A549 (cell line): ENCODE measurements at regions not wholly inside any gene's neighbourhood (a gene's known extent, or its start where the extent isn't known, plus 50 kb on each side); places are given as distances from the start of the nearest gene placed in this dataset.

Experiments
- ATAC-seq, 2 experiments: fragments of 200-7000 bp in 1 of 2; fragments of >200 bp in 1 of 2; cut with Nextera tagmentation in 1 of 2; cut with Tn5 transposase in 1 of 2; 3 replicates each; pipeline versions ENCODE4 v1.8.0 to v1.9.1; 2018 to 2020; ENCODE audit warnings: mild to moderate bottlenecking in 1 of 2, moderate library complexity in 1 of 2
- CTCF ChIA-PET: fragments of 300-600 bp; sonication (Branson Sonifier 250); formaldehyde crosslinking; extraction: SDS; loops from one replicate; lab custom pipeline; 2021; ENCODE audit warnings: antibody characterized with exemption, inconsistent platforms; lab: Yijun Ruan, JAX
- POLR2A ChIA-PET: fragments of 350-600 bp; formaldehyde crosslinking; extraction: SDS; loops from one replicate; lab custom pipeline; 2021; ENCODE audit warnings: antibody characterized with exemption, inconsistent platforms; lab: Yijun Ruan, JAX
- DNase-seq, 2 experiments: peaks; one replicate each; pipeline versions ENCODE4 v3.0.0 to v3.0.0-alpha.2; 2011 to 2016; ENCODE audit warnings: low read depth in 1 of 2, low spot score in 1 of 2
- FAIRE-seq: peaks from 2 replicates; lab custom pipeline; 2011; peaks lifted over from hg19 to GRCh38; lab: Jason Lieb, UNC
- H3K27ac ChIP-seq, 2 experiments: fragments of >200 bp; sonication (Bioruptor Twin); formaldehyde crosslinking; 3 replicates each; pipeline ENCODE4 v1.5.1; 2016 to 2017
- H3K4me1 ChIP-seq: fragments of >200 bp; sonication (Bioruptor Twin); formaldehyde crosslinking; 3 replicates; pipeline ENCODE4 v1.6.1; 2016
- H3K4me2 ChIP-seq: fragments of >200 bp; sonication (Bioruptor Twin); formaldehyde crosslinking; 3 replicates; pipeline ENCODE4 v1.6.1; 2016
- H3K4me3 ChIP-seq: fragments of >200 bp; sonication (Bioruptor Twin); formaldehyde crosslinking; 3 replicates; pipeline ENCODE4 v1.5.1; 2016
- H3K9me3 ChIP-seq: fragments of >200 bp; sonication (Bioruptor Twin); formaldehyde crosslinking; 3 replicates; pipeline ENCODE4 v1.6.1; 2016
- CBX8 ChIP-seq: fragments of 200-600 bp; sonication (generic); IDR thresholded peaks from 2 replicates; pipeline ENCODE4 v1.6.1; 2016
- CHD2 ChIP-seq: fragments of 150-350 bp; IDR thresholded peaks from 2 replicates; pipeline ENCODE4 v1.6.1; 2014; ENCODE audit warnings: low read length; ENCODE audit not compliant: partially characterized antibody
- CHD4 ChIP-seq: fragments of 200-600 bp; sonication (generic); IDR thresholded peaks from 2 replicates; pipeline ENCODE4 v1.6.1; 2016; ENCODE audit warnings: antibody characterized with exemption, mild to moderate bottlenecking, borderline replicate concordance
- EHMT2 ChIP-seq: fragments of 200-600 bp; sonication (generic); IDR thresholded peaks from 2 replicates; pipeline ENCODE4 v1.6.1; 2016; ENCODE audit warnings: antibody characterized with exemption, low read depth, mild to moderate bottlenecking, moderate library complexity
- ELK1 ChIP-seq: fragments of 150-350 bp; IDR thresholded peaks from 2 replicates; pipeline ENCODE4 v1.6.1; 2014; ENCODE audit warnings: low read depth, mild to moderate bottlenecking, low read length
- FOSL2 ChIP-seq, 2 experiments: fragments of 450-650 bp in 1 of 2; fragments of >200 bp in 1 of 2; sonication (Bioruptor Twin) in 1 of 2; formaldehyde crosslinking; IDR thresholded peaks; 2 replicates each; pipeline versions ENCODE4 v1.5.0 to v1.6.1; 2016 to 2020; ENCODE audit warnings: mild to moderate bottlenecking in 1 of 2, moderate library complexity in 1 of 2
- HEYL ChIP-seq: fragments of 250-450 bp; sonication (Bioruptor Pico); IDR thresholded peaks from 2 replicates; pipeline ENCODE4 v1.8.0; 2021; ENCODE audit warnings: mild to moderate bottlenecking, moderate library complexity
- MAZ ChIP-seq: fragments of 150-350 bp; IDR thresholded peaks from 2 replicates; pipeline ENCODE4 v1.6.1; 2014; ENCODE audit warnings: antibody characterized with exemption, low read depth, low read length, borderline replicate concordance
- NFE2L2 ChIP-seq: fragments of 150-350 bp; conservative IDR thresholded peaks from 2 replicates; pipeline ENCODE4 v1.6.1; 2014; ENCODE audit warnings: low read length
- PHF8 ChIP-seq: fragments of 200-600 bp; sonication (generic); IDR thresholded peaks from 2 replicates; pipeline ENCODE4 v1.6.1; 2016; ENCODE audit warnings: low read depth, mild to moderate bottlenecking, antibody characterized with exemption, moderate library complexity, borderline replicate concordance
- POLR2A ChIP-seq: IDR thresholded peaks from 2 replicates; pipeline ENCODE4 v1.6.1; 2012; ENCODE audit warnings: mild to moderate bottlenecking, low read length
- RNF2 ChIP-seq: fragments of 200-600 bp; sonication (generic); IDR thresholded peaks from 2 replicates; pipeline ENCODE4 v1.6.1; 2016; ENCODE audit warnings: low read depth, mild to moderate bottlenecking, antibody characterized with exemption, moderate library complexity, borderline replicate concordance
- ZFP36 ChIP-seq: fragments of 450-650 bp; IDR thresholded peaks from 2 replicates; pipeline ENCODE4 v1.6.1; 2014; ENCODE audit warnings: borderline replicate concordance; ENCODE audit not compliant: partially characterized antibody
- WGBS: methylation state at CpG from one replicate; pipeline ENCODE4 v1.1.6; 2017; ENCODE audit errors: missing lambda C conversion rate; 5-methylcytosine and 5-hydroxymethylcytosine counted together
- TF ChIP-seq, protein P1 (sequence below): IDR thresholded peaks from 2 replicates; pipeline ENCODE4 v1.6.1; 2012; ENCODE audit warnings: low read depth, borderline replicate concordance
- TF ChIP-seq, protein P2 (sequence below): fragments of >200 bp; sonication (Bioruptor Twin); formaldehyde crosslinking; IDR thresholded peaks from 3 replicates; pipeline ENCODE4 v1.6.1; 2016
- TF ChIP-seq, protein P3 (sequence below): fragments of 450-650 bp; IDR thresholded peaks from 2 replicates; pipeline ENCODE4 v1.6.1; 2014; ENCODE audit warnings: antibody characterized with exemption
- TF ChIP-seq, protein P4 (sequence below): fragments of 200-600 bp; sonication (generic); IDR thresholded peaks from 2 replicates; pipeline ENCODE4 v1.6.1; 2016; ENCODE audit warnings: antibody characterized with exemption, mild to moderate bottlenecking, moderate library complexity

GRCh38 chr22:27494785-27495184 is 306.8 kb downstream of the MN1 start:
- no peak for ATAC-seq
- 76% methylated on average over 12 of the region's 13 CpGs for WGBS
- no peaks in the 10 kb centered on the region for H3K9me3 ChIP-seq
- H3K27ac ChIP-seq = no peak overlapping the region
- H3K4me3 ChIP-seq = no peak overlapping the region
- no peak for FAIRE-seq
- TF ChIP-seq HEYL (CRISPR knock-in tag) (no peak), NFE2L2 (no peak), FOSL2 (IDR thresholded peaks at IDR 0.05) (no peak), FOSL2 (CRISPR knock-in tag; IDR thresholded peaks at IDR 0.05) (no peak), CBX8 (no peak), POLR2A (no peak), RNF2 (no peak), EHMT2 (no peak), PHF8 (no peak), CHD2 (no peak)
- TF ChIP-seq, protein P1, sequence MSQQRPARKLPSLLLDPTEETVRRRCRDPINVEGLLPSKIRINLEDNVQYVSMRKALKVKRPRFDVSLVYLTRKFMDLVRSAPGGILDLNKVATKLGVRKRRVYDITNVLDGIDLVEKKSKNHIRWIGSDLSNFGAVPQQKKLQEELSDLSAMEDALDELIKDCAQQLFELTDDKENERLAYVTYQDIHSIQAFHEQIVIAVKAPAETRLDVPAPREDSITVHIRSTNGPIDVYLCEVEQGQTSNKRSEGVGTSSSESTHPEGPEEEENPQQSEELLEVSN = no peak
- TF ChIP-seq, protein P2, sequence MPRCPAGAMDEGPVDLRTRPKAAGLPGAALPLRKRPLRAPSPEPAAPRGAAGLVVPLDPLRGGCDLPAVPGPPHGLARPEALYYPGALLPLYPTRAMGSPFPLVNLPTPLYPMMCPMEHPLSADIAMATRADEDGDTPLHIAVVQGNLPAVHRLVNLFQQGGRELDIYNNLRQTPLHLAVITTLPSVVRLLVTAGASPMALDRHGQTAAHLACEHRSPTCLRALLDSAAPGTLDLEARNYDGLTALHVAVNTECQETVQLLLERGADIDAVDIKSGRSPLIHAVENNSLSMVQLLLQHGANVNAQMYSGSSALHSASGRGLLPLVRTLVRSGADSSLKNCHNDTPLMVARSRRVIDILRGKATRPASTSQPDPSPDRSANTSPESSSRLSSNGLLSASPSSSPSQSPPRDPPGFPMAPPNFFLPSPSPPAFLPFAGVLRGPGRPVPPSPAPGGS = no peak
- TF ChIP-seq, protein P3, sequence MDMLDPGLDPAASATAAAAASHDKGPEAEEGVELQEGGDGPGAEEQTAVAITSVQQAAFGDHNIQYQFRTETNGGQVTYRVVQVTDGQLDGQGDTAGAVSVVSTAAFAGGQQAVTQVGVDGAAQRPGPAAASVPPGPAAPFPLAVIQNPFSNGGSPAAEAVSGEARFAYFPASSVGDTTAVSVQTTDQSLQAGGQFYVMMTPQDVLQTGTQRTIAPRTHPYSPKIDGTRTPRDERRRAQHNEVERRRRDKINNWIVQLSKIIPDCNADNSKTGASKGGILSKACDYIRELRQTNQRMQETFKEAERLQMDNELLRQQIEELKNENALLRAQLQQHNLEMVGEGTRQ = no peak
- TF ChIP-seq, protein P4, sequence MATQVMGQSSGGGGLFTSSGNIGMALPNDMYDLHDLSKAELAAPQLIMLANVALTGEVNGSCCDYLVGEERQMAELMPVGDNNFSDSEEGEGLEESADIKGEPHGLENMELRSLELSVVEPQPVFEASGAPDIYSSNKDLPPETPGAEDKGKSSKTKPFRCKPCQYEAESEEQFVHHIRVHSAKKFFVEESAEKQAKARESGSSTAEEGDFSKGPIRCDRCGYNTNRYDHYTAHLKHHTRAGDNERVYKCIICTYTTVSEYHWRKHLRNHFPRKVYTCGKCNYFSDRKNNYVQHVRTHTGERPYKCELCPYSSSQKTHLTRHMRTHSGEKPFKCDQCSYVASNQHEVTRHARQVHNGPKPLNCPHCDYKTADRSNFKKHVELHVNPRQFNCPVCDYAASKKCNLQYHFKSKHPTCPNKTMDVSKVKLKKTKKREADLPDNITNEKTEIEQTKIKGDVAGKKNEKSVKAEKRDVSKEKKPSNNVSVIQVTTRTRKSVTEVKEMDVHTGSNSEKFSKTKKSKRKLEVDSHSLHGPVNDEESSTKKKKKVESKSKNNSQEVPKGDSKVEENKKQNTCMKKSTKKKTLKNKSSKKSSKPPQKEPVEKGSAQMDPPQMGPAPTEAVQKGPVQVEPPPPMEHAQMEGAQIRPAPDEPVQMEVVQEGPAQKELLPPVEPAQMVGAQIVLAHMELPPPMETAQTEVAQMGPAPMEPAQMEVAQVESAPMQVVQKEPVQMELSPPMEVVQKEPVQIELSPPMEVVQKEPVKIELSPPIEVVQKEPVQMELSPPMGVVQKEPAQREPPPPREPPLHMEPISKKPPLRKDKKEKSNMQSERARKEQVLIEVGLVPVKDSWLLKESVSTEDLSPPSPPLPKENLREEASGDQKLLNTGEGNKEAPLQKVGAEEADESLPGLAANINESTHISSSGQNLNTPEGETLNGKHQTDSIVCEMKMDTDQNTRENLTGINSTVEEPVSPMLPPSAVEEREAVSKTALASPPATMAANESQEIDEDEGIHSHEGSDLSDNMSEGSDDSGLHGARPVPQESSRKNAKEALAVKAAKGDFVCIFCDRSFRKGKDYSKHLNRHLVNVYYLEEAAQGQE = no peak
- TF ChIP-seq, all 56 proteins: peak for 0
- peaks cover 5% of the 10 kb centered on the region for H3K4me1 ChIP-seq
- ChIA-PET POLR2A (no interaction called here), CTCF (interaction anchor here (0.8 kb wide), 1 partner anchor 89 kb away, joined by 3 read pairs; no protein-coding TSS in a partner anchor)
- no peak for DNase-seq
- H3K4me2 ChIP-seq = no peak overlapping the region

DNA sequence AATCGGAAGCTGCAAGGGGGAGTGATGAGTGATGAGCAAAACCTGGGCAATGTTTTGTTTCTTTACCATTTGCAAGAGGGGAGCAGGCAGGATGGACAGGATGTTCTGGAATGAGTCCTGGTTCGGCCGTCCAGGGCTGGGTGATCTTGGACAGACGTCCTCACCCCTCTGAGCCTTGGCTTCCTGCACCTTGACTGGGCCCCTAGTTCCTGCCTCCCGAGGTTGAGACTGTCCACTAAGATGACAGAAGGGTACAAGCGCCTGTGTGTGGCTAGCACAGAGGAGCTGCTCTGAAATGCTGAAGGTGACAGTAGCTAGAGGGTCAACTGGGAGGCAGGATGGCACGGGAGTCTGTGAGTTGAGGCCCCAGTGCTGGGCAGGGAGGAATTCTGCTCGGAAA is 306.2 kb downstream of the MN1 start:
- 82% methylated on average over 8 of the region's 8 CpGs for WGBS
- DNase-seq = no peak
- ChIA-PET CTCF (interaction anchor here (0.8 to 1.0 kb wide), 2 partner anchors 23 to 89 kb away, joined by 3 read pairs; no protein-coding TSS in a partner anchor), POLR2A (no interaction called here)
- Histone ChIP-seq H3K4me3 (no peak overlapping the region), H3K4me2 (no peak overlapping the region), H3K4me1 (no peaks in the 10 kb centered on the region), H3K27ac (no peak overlapping the region), H3K9me3 (no peaks in the 10 kb centered on the region)
- TF ChIP-seq HEYL (CRISPR knock-in tag) (no peak), ELK1 (no peak), MAZ (no peak), ZFP36 (no peak), CHD4 (no peak)
- no peak for ATAC-seq
- no peak for FAIRE-seq
